GM23338 (cell line): ENCODE measurements at regions not wholly inside any gene's neighbourhood (a gene's known extent, or its start where the extent isn't known, plus 50 kb on each side); places are given as distances from the start of the nearest gene placed in this dataset.

ENCODE experiments used
- CREB1 ChIP-seq: fragments of 250-450 bp; sonication (Bioruptor Pico); IDR thresholded peaks from 2 replicates; pipeline ENCODE4 v1.5.0; 2020; ENCODE audit warnings: low read depth, mild to moderate bottlenecking, moderate library complexity
- EZH2 ChIP-seq: fragments of 200-600 bp; sonication (generic); IDR thresholded peaks from one replicate; pipeline ENCODE4 v1.8.0; 2017; ENCODE audit warnings: antibody characterized with exemption, mild to moderate bottlenecking, low read depth; ENCODE audit not compliant: unreplicated experiment
- EZH2phosphoT487 ChIP-seq: fragments of 200-600 bp; sonication (generic); IDR thresholded peaks from one replicate; pipeline ENCODE4 v1.8.1; 2018; ENCODE audit warnings: antibody characterized with exemption; ENCODE audit not compliant: unreplicated experiment
- JUNB ChIP-seq: IDR thresholded peaks from one replicate; pipeline ENCODE4 v1.6.1; 2016; ENCODE audit warnings: antibody characterized with exemption; ENCODE audit not compliant: unreplicated experiment
- POLR2AphosphoS5 ChIP-seq: IDR thresholded peaks from 2 replicates; pipeline ENCODE4 v1.6.1; 2016; ENCODE audit warnings: antibody characterized with exemption, low read depth
- TF ChIP-seq, protein P1 (sequence below), 2 experiments: fragments of 200-600 bp in 1 of 2; sonication (generic) in 1 of 2; conservative IDR thresholded peaks; 2 replicates each; pipeline versions ENCODE4 v1.5.1 to v1.6.1; 2016 to 2017; ENCODE audit warnings: antibody characterized with exemption in 2 of 2, low read depth in 2 of 2, mild to moderate bottlenecking in 2 of 2, moderate library complexity in 1 of 2
- TF ChIP-seq, protein P2 (sequence below): IDR thresholded peaks from one replicate; pipeline ENCODE4 v1.6.1; 2018; ENCODE audit warnings: antibody characterized with exemption; ENCODE audit not compliant: unreplicated experiment
- TF ChIP-seq, protein P3 (sequence below): fragments of 250-450 bp; sonication (Bioruptor Pico); IDR thresholded peaks from 2 replicates; pipeline ENCODE4 v1.5.0; 2020; ENCODE audit warnings: mild to moderate bottlenecking, moderate library complexity

DNA sequence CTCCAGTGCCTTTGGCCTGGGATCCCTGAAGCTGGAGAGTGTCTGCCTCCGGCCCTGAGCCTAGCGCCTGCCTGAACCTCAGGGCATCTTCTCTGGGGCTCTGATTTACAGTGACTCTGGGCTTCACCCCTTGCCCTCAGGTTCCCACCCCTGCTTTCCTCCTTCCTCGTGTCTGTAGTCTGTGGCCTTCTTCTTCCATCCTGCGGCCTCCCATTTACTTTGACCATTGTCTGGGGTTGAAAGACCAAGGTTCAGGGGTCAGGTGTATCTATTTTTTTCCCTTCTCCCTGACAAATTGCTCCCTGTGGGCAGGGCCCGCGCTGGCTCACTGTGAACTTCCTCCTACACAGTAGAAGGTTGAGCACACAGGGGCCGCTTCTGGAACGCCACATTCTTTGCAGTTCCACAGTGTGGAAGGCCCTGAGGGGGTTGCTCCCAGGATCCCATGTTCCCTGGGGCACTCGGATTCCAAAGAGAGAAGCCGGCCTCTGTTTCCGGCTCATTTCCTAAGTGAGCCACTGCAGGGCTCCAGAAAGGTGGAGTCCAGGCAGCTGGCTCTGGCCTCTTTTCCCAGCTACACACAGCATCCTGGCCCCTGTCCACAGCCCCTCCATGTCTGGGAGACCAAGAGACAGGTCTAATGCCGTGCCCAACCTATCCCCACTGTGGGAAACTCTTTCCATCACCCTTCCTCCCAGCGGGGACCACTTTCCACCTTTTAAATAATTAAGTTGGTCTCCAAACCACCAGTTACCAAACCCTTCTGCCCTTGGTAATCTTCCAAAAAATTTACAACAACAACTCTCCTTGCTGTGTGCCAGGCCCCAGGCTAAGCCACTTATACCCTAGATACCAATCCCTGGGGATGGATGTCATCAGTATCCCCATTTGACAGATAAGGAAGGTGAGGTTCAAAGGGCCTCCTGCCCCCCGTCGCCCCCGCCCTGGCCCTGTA is 140.3 kb upstream of the IER5L start:
- TF ChIP-seq POLR2AphosphoS5 = no peak
- TF ChIP-seq, protein P1, sequence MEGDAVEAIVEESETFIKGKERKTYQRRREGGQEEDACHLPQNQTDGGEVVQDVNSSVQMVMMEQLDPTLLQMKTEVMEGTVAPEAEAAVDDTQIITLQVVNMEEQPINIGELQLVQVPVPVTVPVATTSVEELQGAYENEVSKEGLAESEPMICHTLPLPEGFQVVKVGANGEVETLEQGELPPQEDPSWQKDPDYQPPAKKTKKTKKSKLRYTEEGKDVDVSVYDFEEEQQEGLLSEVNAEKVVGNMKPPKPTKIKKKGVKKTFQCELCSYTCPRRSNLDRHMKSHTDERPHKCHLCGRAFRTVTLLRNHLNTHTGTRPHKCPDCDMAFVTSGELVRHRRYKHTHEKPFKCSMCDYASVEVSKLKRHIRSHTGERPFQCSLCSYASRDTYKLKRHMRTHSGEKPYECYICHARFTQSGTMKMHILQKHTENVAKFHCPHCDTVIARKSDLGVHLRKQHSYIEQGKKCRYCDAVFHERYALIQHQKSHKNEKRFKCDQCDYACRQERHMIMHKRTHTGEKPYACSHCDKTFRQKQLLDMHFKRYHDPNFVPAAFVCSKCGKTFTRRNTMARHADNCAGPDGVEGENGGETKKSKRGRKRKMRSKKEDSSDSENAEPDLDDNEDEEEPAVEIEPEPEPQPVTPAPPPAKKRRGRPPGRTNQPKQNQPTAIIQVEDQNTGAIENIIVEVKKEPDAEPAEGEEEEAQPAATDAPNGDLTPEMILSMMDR (conservative IDR thresholded peaks at IDR 0.05; ENCODE audit: low read depth in 2 of 2) = no peak
- no peak for TF ChIP-seq EZH2
- no peak for TF ChIP-seq CREB1 (CRISPR knock-in tag)
- TF ChIP-seq, protein P2, sequence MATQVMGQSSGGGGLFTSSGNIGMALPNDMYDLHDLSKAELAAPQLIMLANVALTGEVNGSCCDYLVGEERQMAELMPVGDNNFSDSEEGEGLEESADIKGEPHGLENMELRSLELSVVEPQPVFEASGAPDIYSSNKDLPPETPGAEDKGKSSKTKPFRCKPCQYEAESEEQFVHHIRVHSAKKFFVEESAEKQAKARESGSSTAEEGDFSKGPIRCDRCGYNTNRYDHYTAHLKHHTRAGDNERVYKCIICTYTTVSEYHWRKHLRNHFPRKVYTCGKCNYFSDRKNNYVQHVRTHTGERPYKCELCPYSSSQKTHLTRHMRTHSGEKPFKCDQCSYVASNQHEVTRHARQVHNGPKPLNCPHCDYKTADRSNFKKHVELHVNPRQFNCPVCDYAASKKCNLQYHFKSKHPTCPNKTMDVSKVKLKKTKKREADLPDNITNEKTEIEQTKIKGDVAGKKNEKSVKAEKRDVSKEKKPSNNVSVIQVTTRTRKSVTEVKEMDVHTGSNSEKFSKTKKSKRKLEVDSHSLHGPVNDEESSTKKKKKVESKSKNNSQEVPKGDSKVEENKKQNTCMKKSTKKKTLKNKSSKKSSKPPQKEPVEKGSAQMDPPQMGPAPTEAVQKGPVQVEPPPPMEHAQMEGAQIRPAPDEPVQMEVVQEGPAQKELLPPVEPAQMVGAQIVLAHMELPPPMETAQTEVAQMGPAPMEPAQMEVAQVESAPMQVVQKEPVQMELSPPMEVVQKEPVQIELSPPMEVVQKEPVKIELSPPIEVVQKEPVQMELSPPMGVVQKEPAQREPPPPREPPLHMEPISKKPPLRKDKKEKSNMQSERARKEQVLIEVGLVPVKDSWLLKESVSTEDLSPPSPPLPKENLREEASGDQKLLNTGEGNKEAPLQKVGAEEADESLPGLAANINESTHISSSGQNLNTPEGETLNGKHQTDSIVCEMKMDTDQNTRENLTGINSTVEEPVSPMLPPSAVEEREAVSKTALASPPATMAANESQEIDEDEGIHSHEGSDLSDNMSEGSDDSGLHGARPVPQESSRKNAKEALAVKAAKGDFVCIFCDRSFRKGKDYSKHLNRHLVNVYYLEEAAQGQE = no peak
- no peak for TF ChIP-seq EZH2phosphoT487
- TF ChIP-seq, protein P3, sequence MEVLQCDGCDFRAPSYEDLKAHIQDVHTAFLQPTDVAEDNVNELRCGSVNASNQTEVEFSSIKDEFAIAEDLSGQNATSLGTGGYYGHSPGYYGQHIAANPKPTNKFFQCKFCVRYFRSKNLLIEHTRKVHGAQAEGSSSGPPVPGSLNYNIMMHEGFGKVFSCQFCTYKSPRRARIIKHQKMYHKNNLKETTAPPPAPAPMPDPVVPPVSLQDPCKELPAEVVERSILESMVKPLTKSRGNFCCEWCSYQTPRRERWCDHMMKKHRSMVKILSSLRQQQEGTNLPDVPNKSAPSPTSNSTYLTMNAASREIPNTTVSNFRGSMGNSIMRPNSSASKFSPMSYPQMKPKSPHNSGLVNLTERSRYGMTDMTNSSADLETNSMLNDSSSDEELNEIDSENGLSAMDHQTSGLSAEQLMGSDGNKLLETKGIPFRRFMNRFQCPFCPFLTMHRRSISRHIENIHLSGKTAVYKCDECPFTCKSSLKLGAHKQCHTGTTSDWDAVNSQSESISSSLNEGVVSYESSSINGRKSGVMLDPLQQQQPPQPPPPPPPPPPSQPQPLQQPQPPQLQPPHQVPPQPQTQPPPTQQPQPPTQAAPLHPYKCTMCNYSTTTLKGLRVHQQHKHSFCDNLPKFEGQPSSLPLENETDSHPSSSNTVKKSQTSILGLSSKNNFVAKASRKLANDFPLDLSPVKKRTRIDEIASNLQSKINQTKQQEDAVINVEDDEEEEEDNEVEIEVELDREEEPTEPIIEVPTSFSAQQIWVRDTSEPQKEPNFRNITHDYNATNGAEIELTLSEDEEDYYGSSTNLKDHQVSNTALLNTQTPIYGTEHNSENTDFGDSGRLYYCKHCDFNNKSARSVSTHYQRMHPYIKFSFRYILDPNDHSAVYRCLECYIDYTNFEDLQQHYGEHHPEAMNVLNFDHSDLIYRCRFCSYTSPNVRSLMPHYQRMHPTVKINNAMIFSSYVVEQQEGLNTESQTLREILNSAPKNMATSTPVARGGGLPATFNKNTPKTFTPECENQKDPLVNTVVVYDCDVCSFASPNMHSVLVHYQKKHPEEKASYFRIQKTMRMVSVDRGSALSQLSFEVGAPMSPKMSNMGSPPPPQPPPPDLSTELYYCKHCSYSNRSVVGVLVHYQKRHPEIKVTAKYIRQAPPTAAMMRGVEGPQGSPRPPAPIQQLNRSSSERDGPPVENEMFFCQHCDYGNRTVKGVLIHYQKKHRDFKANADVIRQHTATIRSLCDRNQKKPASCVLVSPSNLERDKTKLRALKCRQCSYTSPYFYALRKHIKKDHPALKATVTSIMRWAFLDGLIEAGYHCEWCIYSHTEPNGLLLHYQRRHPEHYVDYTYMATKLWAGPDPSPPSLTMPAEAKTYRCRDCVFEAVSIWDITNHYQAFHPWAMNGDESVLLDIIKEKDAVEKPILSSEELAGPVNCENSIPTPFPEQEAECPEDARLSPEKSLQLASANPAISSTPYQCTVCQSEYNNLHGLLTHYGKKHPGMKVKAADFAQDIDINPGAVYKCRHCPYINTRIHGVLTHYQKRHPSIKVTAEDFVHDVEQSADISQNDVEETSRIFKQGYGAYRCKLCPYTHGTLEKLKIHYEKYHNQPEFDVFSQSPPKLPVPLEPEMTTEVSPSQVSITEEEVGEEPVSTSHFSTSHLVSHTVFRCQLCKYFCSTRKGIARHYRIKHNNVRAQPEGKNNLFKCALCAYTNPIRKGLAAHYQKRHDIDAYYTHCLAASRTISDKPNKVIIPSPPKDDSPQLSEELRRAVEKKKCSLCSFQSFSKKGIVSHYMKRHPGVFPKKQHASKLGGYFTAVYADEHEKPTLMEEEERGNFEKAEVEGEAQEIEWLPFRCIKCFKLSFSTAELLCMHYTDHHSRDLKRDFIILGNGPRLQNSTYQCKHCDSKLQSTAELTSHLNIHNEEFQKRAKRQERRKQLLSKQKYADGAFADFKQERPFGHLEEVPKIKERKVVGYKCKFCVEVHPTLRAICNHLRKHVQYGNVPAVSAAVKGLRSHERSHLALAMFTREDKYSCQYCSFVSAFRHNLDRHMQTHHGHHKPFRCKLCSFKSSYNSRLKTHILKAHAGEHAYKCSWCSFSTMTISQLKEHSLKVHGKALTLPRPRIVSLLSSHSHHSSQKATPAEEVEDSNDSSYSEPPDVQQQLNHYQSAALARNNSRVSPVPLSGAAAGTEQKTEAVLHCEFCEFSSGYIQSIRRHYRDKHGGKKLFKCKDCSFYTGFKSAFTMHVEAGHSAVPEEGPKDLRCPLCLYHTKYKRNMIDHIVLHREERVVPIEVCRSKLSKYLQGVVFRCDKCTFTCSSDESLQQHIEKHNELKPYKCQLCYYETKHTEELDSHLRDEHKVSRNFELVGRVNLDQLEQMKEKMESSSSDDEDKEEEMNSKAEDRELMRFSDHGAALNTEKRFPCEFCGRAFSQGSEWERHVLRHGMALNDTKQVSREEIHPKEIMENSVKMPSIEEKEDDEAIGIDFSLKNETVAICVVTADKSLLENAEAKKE (CRISPR knock-in tag) = no peak
- no peak for TF ChIP-seq JUNB
